CD4-positive, alpha-beta T cell (primary cell): ENCODE measurements at regions not wholly inside any gene's neighbourhood (a gene's known extent, or its start where the extent isn't known, plus 50 kb on each side); places are given as distances from the start of the nearest gene placed in this dataset.

Experiments
- ATAC-seq: fragments of 200-7000 bp; cut with Tn5 transposase; one replicate; pipeline ENCODE4 v1.10.0; 2022; ENCODE audit warnings: mild to moderate bottlenecking; ENCODE audit not compliant: poor library complexity
- CTCF ChIA-PET: fragments of 350-600 bp; sonication (Branson Sonifier 250); formaldehyde crosslinking; loops from one replicate; lab custom pipeline; 2021; ENCODE audit warnings: antibody characterized with exemption, inconsistent platforms; lab: Charles Lee
- POLR2A ChIA-PET: fragments of 350-600 bp; sonication (Branson Sonifier 250); formaldehyde crosslinking; loops from one replicate; lab custom pipeline; 2021; ENCODE audit warnings: antibody characterized with exemption, inconsistent platforms; lab: Charles Lee
- DNase-seq, 14 experiments: peaks; one replicate each; pipeline ENCODE4 v3.0.0-alpha.2; 2013 to 2020; ENCODE audit warnings: mixed read lengths in 2 of 14
- H3K27ac ChIP-seq, 2 donors: one replicate each; pipeline versions ENCODE4 v1.5.1 to v1.7.0; 2013; ENCODE audit warnings: low read length in 2 of 2, low read depth in 1 of 2, mild to moderate bottlenecking in 1 of 2
- H3K27me3 ChIP-seq, 2 experiments: 1 replicate in 1 of 2; 2 replicates in 1 of 2; pipeline versions ENCODE4 v1.6.1 to v1.7.0; 2013; ENCODE audit warnings: low read length in 2 of 2, control low read depth in 1 of 2, mild to moderate bottlenecking in 1 of 2, moderate library complexity in 1 of 2; ENCODE audit not compliant: insufficient read depth in 2 of 2, control insufficient read depth in 1 of 2
- H3K36me3 ChIP-seq: one replicate; pipeline ENCODE4 v1.6.1; 2013; ENCODE audit warnings: low read length, control low read depth; ENCODE audit not compliant: insufficient read depth
- H3K4me1 ChIP-seq: one replicate; pipeline ENCODE4 v1.6.1; 2013; ENCODE audit warnings: low read length, control low read depth; ENCODE audit not compliant: insufficient read depth
- H3K4me3 ChIP-seq: one replicate; pipeline ENCODE4 v1.5.1; 2013; ENCODE audit warnings: mild to moderate bottlenecking, low read length, moderate library complexity
- H3K9me3 ChIP-seq, 2 experiments: 1 replicate in 1 of 2; 2 replicates in 1 of 2; pipeline versions ENCODE4 v1.6.1 to v1.7.0; 2013; ENCODE audit warnings: low read length in 2 of 2, mild to moderate bottlenecking in 2 of 2, control low read depth in 1 of 2, moderate library complexity in 1 of 2; ENCODE audit not compliant: control insufficient read depth in 1 of 2, insufficient read depth in 1 of 2
- H3K27ac Mint-ChIP-seq: one replicate; pipeline ENCODE4 v1.8.0; 2020; ENCODE audit warnings: mixed read lengths
- H3K27me3 Mint-ChIP-seq: one replicate; pipeline ENCODE4 v1.8.0; 2021; ENCODE audit warnings: mixed read lengths
- H3K36me3 Mint-ChIP-seq: one replicate; pipeline ENCODE4 v1.8.0; 2021; ENCODE audit warnings: low read depth, mixed read lengths
- H3K4me1 Mint-ChIP-seq: one replicate; pipeline ENCODE4 v1.8.0; 2021; ENCODE audit warnings: low read depth, mixed read lengths
- H3K4me3 Mint-ChIP-seq: one replicate; pipeline ENCODE4 v1.8.0; 2020; ENCODE audit warnings: mild to moderate bottlenecking, mixed read lengths
- H3K9me3 Mint-ChIP-seq: one replicate; pipeline ENCODE4 v1.8.0; 2020; ENCODE audit warnings: mixed read lengths
- intact Hi-C, 2 experiments: fragments of 100-400 bp; cut with DNase I in 1 of 2; cut with micrococcal nuclease in 1 of 2; formaldehyde crosslinking; loops; one replicate each; pipeline versions ENCODE4 v1.15.1 to v1.9.0; 2023 to 2025; cut with DNase I, micrococcal nuclease
- TF ChIP-seq, protein P1 (sequence below): fragments of 200-600 bp; IDR thresholded peaks from one replicate; pipeline ENCODE4 v1.8.0; 2022; ENCODE audit warnings: antibody characterized with exemption, mild to moderate bottlenecking

DNA sequence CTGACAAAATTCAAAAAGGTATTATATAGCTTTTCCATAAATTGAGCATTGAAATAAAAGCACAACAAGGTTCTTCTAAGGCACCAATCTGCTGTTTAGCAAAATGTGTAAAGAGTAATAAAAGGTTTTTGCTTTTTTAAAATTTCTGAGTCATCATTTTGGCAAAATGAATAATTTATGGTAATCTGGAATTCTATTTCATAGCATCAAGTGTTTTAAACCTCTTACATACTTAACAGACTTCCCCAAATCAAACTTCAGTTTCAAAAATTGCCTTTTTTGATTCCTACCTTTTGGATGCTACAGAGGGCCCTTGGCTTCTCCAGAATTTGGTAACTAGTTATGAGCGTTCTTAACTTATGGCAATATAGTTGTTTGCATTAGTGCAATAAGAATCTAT is 154.0 kb upstream of the ELAC2 start:
- intact Hi-C loops = no loop called here
- CTCF ChIA-PET = no interaction called here
- H3K36me3 Mint-ChIP-seq = peaks cover 4% of the 10 kb centered on the region
- H3K4me3 Mint-ChIP-seq = no peak overlapping the region
- H3K9me3 Mint-ChIP-seq = peaks cover 15% of the 10 kb centered on the region
- TF ChIP-seq, protein P1, sequence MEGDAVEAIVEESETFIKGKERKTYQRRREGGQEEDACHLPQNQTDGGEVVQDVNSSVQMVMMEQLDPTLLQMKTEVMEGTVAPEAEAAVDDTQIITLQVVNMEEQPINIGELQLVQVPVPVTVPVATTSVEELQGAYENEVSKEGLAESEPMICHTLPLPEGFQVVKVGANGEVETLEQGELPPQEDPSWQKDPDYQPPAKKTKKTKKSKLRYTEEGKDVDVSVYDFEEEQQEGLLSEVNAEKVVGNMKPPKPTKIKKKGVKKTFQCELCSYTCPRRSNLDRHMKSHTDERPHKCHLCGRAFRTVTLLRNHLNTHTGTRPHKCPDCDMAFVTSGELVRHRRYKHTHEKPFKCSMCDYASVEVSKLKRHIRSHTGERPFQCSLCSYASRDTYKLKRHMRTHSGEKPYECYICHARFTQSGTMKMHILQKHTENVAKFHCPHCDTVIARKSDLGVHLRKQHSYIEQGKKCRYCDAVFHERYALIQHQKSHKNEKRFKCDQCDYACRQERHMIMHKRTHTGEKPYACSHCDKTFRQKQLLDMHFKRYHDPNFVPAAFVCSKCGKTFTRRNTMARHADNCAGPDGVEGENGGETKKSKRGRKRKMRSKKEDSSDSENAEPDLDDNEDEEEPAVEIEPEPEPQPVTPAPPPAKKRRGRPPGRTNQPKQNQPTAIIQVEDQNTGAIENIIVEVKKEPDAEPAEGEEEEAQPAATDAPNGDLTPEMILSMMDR = no peak
- no peaks in the 10 kb centered on the region for H3K4me1 ChIP-seq
- H3K36me3 ChIP-seq = no peaks in the 10 kb centered on the region
- no peak overlapping the region for H3K4me3 ChIP-seq
- POLR2A ChIA-PET = no interaction called here
- DNase-seq (no peak), ATAC-seq (no peak)
- no peaks in the 10 kb centered on the region for H3K27me3 Mint-ChIP-seq
- peaks cover 0 to 30% of the 10 kb centered on the region in 2 experiments for H3K9me3 ChIP-seq
- H3K27me3 ChIP-seq = no peaks in the 10 kb centered on the region
- H3K27ac ChIP-seq = no peak overlapping the region
- no peak overlapping the region for H3K27ac Mint-ChIP-seq
- H3K4me1 Mint-ChIP-seq = no peaks in the 10 kb centered on the region

DNA sequence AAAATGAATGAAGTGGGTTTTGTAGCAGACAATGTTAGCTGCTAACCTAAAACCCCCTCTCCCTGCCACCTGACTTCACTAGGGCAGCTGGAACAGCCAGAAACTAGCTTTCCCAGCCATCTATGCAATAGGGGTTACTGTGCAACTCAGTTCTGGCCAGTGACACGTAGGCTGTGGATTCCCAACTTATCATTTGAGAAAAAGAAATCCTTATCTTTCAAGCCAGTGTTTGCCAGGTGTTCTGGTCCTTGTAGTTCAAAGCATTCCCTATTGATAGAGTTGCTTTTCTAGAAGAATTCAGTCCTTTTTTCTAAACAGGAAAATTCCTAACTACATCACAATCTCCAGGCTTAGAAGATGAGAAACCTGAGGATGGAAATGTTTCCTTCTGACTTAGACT is 144.5 kb upstream of the ELAC2 start:
- Mint-ChIP-seq H3K27me3 (no peaks in the 10 kb centered on the region), H3K4me3 (no peak overlapping the region)
- POLR2A ChIA-PET = no interaction called here

DNA sequence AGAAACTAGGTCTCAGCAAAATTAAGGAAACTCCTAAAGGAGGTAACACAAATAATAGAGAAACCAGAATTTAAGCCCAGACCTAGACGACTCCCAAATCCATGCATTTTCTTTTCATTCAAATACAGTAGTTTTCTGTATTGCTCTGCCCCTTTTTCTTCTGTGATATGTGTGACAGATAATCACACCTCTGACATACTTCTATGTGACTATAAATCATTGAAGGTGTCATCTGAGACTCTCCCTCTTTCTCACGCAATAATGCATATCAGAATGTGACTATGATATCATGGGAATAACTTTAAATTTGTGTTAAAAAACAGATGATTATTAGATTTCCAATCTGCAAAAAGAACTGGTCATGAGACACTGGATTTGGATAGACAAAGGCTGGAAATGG is 143.0 kb upstream of the ELAC2 start:
- H3K9me3 ChIP-seq = no peaks in the 10 kb centered on the region
- H3K4me3 Mint-ChIP-seq = no peak overlapping the region
- no peaks in the 10 kb centered on the region for H3K36me3 ChIP-seq
- H3K9me3 Mint-ChIP-seq = peaks cover under 1% of the 10 kb centered on the region
- ChIA-PET POLR2A (no interaction called here), CTCF (no interaction called here)
- TF ChIP-seq, protein P1 = no peak
- no peak overlapping the region for H3K27ac ChIP-seq
- H3K4me1 Mint-ChIP-seq = no peaks in the 10 kb centered on the region
- no peak overlapping the region for H3K27ac Mint-ChIP-seq
- DNase-seq = no peak
- no peaks in the 10 kb centered on the region for H3K4me1 ChIP-seq
- H3K27me3 ChIP-seq = no peaks in the 10 kb centered on the region
- H3K27me3 Mint-ChIP-seq = no peaks in the 10 kb centered on the region
- H3K36me3 Mint-ChIP-seq = no peaks in the 10 kb centered on the region
- no peak for ATAC-seq
- intact Hi-C loops = no loop called here
- H3K4me3 ChIP-seq = no peak overlapping the region

More for the DNA sequence above, 144.5 kb upstream of the ELAC2 start:
- intact Hi-C loops = no loop called here
- H3K27ac Mint-ChIP-seq = no peak overlapping the region
- Histone ChIP-seq H3K4me3 (no peak overlapping the region), H3K9me3 (no peaks in the 10 kb centered on the region), H3K27ac (no peak overlapping the region), H3K27me3 (no peaks in the 10 kb centered on the region), H3K36me3 (no peaks in the 10 kb centered on the region), H3K4me1 (no peaks in the 10 kb centered on the region)
- H3K4me1 Mint-ChIP-seq = no peaks in the 10 kb centered on the region
- no peaks in the 10 kb centered on the region for H3K36me3 Mint-ChIP-seq
- peaks cover 4% of the 10 kb centered on the region for H3K9me3 Mint-ChIP-seq
- no peak for ATAC-seq
- TF ChIP-seq, protein P1 = no peak
- no peak for DNase-seq
- CTCF ChIA-PET = no interaction called here
